ENCODE measurements at regions not wholly inside any gene's neighbourhood (a gene's known extent, or its start where the extent isn't known, plus 50 kb on each side); places are given as distances from the start of the nearest gene placed in this dataset.
"Not testable (repeated sequence)": the region's sequence is repeated elsewhere in the genome, so short reads cannot be mapped to it uniquely, and the experiment has no call there.

- Histone ChIP-seq H2AFZ (ENCODE audit: low read depth, low read length) (no peak overlapping the region), H2BK120ac (ENCODE audit: low read depth, low read length) (no peak overlapping the region), H3K27ac (ENCODE audit: low read length, poor library complexity, severe bottlenecking) (no peak overlapping the region), H4K91ac (ENCODE audit: low read length) (no peak overlapping the region), H2BK5ac (ENCODE audit: low read depth, low read length, poor library complexity, severe bottlenecking) (no peak overlapping the region), H4K8ac (ENCODE audit: low read length) (no peak overlapping the region), H3K14ac (ENCODE audit: low read length in 2 of 2) (no peak overlapping the region), H2BK12ac (ENCODE audit: low read length in 2 of 2) (no peak overlapping the region), H3K18ac (ENCODE audit: low read depth in 1 of 2, low read length in 2 of 2) (no peak overlapping the region), H2BK15ac (ENCODE audit: low read depth, poor library complexity, severe bottlenecking) (no peak overlapping the region), H3K9ac (ENCODE audit: low read length) (no peak overlapping the region), H3K9me3 (ENCODE audit: control insufficient read depth, low read length) (no peaks in the 10 kb centered on the region), H3K79me1 (replicated peaks; ENCODE audit: low read length, poor library complexity, severe bottlenecking) (no peaks in the 10 kb centered on the region), H3K4me2 (ENCODE audit: low read length, poor library complexity, severe bottlenecking) (no peak overlapping the region), H3K4ac (ENCODE audit: low read depth in 1 of 2, low read length in 2 of 2) (no peak overlapping the region), H3K27me3 (ENCODE audit: control insufficient read depth in 1 of 2, insufficient read depth in 1 of 2, low read length in 2 of 2) (no peaks in the 10 kb centered on the region), H3K23ac (ENCODE audit: low read length in 2 of 2) (no peak overlapping the region), H3K4me1 (ENCODE audit: control insufficient read depth, insufficient read depth, low read depth, low read length) (no peaks in the 10 kb centered on the region), H2AK5ac (ENCODE audit: low read length, severe bottlenecking) (no peak overlapping the region), H3K4me3 (ENCODE audit: insufficient read depth in 1 of 2, low read depth in 1 of 2, low read length in 2 of 2) (no peak overlapping the region), H3K36me3 (ENCODE audit: control insufficient read depth in 1 of 2, insufficient read depth in 2 of 2, low read depth in 1 of 2, low read length in 2 of 2) (no peaks in the 10 kb centered on the region)
- DNase-seq, result peak; percentile 6
Measured at GRCh38 chr5:60435808-60436207, 264.2 kb downstream of the DEPDC1B start.

DNA sequence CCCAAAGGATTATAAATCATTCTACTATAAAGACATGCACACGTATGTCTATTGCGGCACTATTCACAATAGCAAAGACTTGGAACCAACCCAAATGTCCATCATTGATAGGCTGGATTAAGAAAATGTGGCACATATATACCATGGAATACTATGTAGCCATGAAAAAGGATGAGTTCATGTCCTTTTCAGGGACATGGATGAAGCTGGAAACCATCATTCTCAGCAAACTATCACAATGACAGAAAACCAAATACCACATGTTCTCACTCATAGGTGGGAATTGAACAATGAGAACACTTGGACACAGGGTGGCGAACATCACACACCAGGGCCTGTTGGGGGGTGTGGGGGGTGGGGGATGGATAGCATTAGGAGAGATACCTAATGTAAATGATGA, 273.8 kb downstream of the DEPDC1B start:
- H3K9ac ChIP-seq (ENCODE audit: low read length); H3K27ac ChIP-seq (ENCODE audit: low read length, poor library complexity, severe bottlenecking); DNase-seq; H3K23ac ChIP-seq (ENCODE audit: low read length in 2 of 2); H4K91ac ChIP-seq (ENCODE audit: low read length); H3K4me2 ChIP-seq (ENCODE audit: low read length, poor library complexity, severe bottlenecking); H2AK5ac ChIP-seq (ENCODE audit: low read length, severe bottlenecking); H3K79me1 ChIP-seq (replicated peaks; ENCODE audit: low read length, poor library complexity, severe bottlenecking); H2AFZ ChIP-seq (ENCODE audit: low read depth, low read length); H3K14ac ChIP-seq (ENCODE audit: low read length in 2 of 2); H2BK12ac ChIP-seq (ENCODE audit: low read length in 2 of 2); H3K4ac ChIP-seq (ENCODE audit: low read depth in 1 of 2, low read length in 2 of 2); H2BK120ac ChIP-seq (ENCODE audit: low read depth, low read length); H3K9me3 ChIP-seq (ENCODE audit: control insufficient read depth, low read length); H2BK15ac ChIP-seq (ENCODE audit: low read depth, poor library complexity, severe bottlenecking); H4K8ac ChIP-seq (ENCODE audit: low read length); H2BK5ac ChIP-seq (ENCODE audit: low read depth, low read length, poor library complexity, severe bottlenecking); H3K36me3 ChIP-seq (ENCODE audit: control insufficient read depth in 1 of 2, insufficient read depth in 2 of 2, low read depth in 1 of 2, low read length in 2 of 2); H3K27me3 ChIP-seq (ENCODE audit: control insufficient read depth in 1 of 2, insufficient read depth in 1 of 2, low read length in 2 of 2); H3K18ac ChIP-seq (ENCODE audit: low read depth in 1 of 2, low read length in 2 of 2); H3K4me3 ChIP-seq (ENCODE audit: insufficient read depth in 1 of 2, low read depth in 1 of 2, low read length in 2 of 2); H3K4me1 ChIP-seq (ENCODE audit: control insufficient read depth, insufficient read depth, low read depth, low read length): not testable (repeated sequence)
- WGBS, result 100% methylated on average over 1 of the region's 3 CpGs

DNA sequence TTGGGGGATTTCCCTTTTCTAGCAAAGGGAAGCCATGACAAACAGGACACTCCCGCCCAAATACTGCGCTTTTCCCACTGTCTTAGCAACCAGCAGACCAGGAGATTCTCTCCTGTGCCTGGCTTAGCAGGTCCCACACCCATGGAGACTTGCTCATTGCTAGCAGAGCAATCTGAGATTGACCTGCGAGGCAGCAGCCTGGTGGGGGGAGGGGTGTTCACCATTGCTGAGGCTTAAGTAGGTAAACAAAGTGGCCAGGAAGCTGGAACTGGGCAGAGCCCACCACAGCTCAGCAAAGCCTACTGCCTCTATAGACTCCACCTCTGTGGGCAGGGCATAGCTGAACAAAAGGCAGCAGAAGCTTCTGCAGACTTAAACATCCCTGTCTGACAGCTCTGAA, 279.2 kb downstream of the DEPDC1B start:
- H2AFZ ChIP-seq (ENCODE audit: low read depth, low read length); H3K79me1 ChIP-seq (replicated peaks; ENCODE audit: low read length, poor library complexity, severe bottlenecking); H2BK5ac ChIP-seq (ENCODE audit: low read depth, low read length, poor library complexity, severe bottlenecking); H3K9me3 ChIP-seq (ENCODE audit: control insufficient read depth, low read length); H3K4me1 ChIP-seq (ENCODE audit: control insufficient read depth, insufficient read depth, low read depth, low read length); H3K14ac ChIP-seq (ENCODE audit: low read length in 2 of 2); H3K9ac ChIP-seq (ENCODE audit: low read length); H2BK12ac ChIP-seq (ENCODE audit: low read length in 2 of 2); H3K4me3 ChIP-seq (ENCODE audit: insufficient read depth in 1 of 2, low read depth in 1 of 2, low read length in 2 of 2); H3K27ac ChIP-seq (ENCODE audit: low read length, poor library complexity, severe bottlenecking); DNase-seq; H3K23ac ChIP-seq (ENCODE audit: low read length in 2 of 2); H2AK5ac ChIP-seq (ENCODE audit: low read length, severe bottlenecking); H2BK120ac ChIP-seq (ENCODE audit: low read depth, low read length); H3K36me3 ChIP-seq (ENCODE audit: control insufficient read depth in 1 of 2, insufficient read depth in 2 of 2, low read depth in 1 of 2, low read length in 2 of 2); H3K27me3 ChIP-seq (ENCODE audit: control insufficient read depth in 1 of 2, insufficient read depth in 1 of 2, low read length in 2 of 2); H3K4ac ChIP-seq (ENCODE audit: low read depth in 1 of 2, low read length in 2 of 2); H2BK15ac ChIP-seq (ENCODE audit: low read depth, poor library complexity, severe bottlenecking); H4K8ac ChIP-seq (ENCODE audit: low read length); H3K4me2 ChIP-seq (ENCODE audit: low read length, poor library complexity, severe bottlenecking); H3K18ac ChIP-seq (ENCODE audit: low read depth in 1 of 2, low read length in 2 of 2); H4K91ac ChIP-seq (ENCODE audit: low read length): not testable (repeated sequence)
- WGBS, result 92% methylated on average over 2 of the region's 3 CpGs

- Histone ChIP-seq H3K4me3 (ENCODE audit: insufficient read depth in 1 of 2, low read depth in 1 of 2, low read length in 2 of 2) (no peak overlapping the region), H3K27ac (ENCODE audit: low read length, poor library complexity, severe bottlenecking) (no peak overlapping the region), H3K27me3 (ENCODE audit: control insufficient read depth in 1 of 2, insufficient read depth in 1 of 2, low read length in 2 of 2) (no peaks in the 10 kb centered on the region), H2BK5ac (ENCODE audit: low read depth, low read length, poor library complexity, severe bottlenecking) (no peak overlapping the region), H3K23ac (ENCODE audit: low read length in 2 of 2) (no peak overlapping the region), H2AK5ac (ENCODE audit: low read length, severe bottlenecking) (no peak overlapping the region), H3K9ac (ENCODE audit: low read length) (no peak overlapping the region), H3K9me3 (ENCODE audit: control insufficient read depth, low read length) (peaks cover 8% of the 10 kb centered on the region), H2BK120ac (ENCODE audit: low read depth, low read length) (no peak overlapping the region), H3K4me1 (ENCODE audit: control insufficient read depth, insufficient read depth, low read depth, low read length) (no peaks in the 10 kb centered on the region), H3K79me1 (replicated peaks; ENCODE audit: low read length, poor library complexity, severe bottlenecking) (no peaks in the 10 kb centered on the region), H4K8ac (ENCODE audit: low read length) (no peak overlapping the region), H3K36me3 (ENCODE audit: control insufficient read depth in 1 of 2, insufficient read depth in 2 of 2, low read depth in 1 of 2, low read length in 2 of 2) (no peaks in the 10 kb centered on the region), H4K91ac (ENCODE audit: low read length) (no peak overlapping the region), H3K4ac (ENCODE audit: low read depth in 1 of 2, low read length in 2 of 2) (no peak overlapping the region), H3K14ac (ENCODE audit: low read length in 2 of 2) (no peak overlapping the region), H2BK12ac (ENCODE audit: low read length in 2 of 2) (no peak overlapping the region), H2BK15ac (ENCODE audit: low read depth, poor library complexity, severe bottlenecking) (no peak overlapping the region), H3K18ac (ENCODE audit: low read depth in 1 of 2, low read length in 2 of 2) (no peak overlapping the region), H2AFZ (ENCODE audit: low read depth, low read length) (no peak overlapping the region), H3K4me2 (ENCODE audit: low read length, poor library complexity, severe bottlenecking) (no peak overlapping the region)
- peak; percentile 7 for DNase-seq
- no CpG with 5 or more reads among the region's 3 CpGs for WGBS
Measured at GRCh38 chr5:60417500-60418181, 282.3 kb downstream of the DEPDC1B start.
